Activated CD8-positive, alpha-beta memory T cell treated with anti-CD3 and anti-CD28 coated beads for 36 hours (primary cell): ENCODE measurements at regions not wholly inside any gene's neighbourhood (a gene's known extent, or its start where the extent isn't known, plus 50 kb on each side); places are given as distances from the start of the nearest gene placed in this dataset.

Experiments
- CTCF ChIA-PET: fragments of 350-600 bp; sonication (Branson Sonifier 250); formaldehyde crosslinking; loops from one replicate; lab custom pipeline; 2021; ENCODE audit warnings: antibody characterized with exemption; lab: Charles Lee
- POLR2A ChIA-PET: fragments of 350-600 bp; sonication (Branson Sonifier 250); formaldehyde crosslinking; loops from one replicate; lab custom pipeline; 2021; ENCODE audit warnings: antibody characterized with exemption; lab: Charles Lee

DNA sequence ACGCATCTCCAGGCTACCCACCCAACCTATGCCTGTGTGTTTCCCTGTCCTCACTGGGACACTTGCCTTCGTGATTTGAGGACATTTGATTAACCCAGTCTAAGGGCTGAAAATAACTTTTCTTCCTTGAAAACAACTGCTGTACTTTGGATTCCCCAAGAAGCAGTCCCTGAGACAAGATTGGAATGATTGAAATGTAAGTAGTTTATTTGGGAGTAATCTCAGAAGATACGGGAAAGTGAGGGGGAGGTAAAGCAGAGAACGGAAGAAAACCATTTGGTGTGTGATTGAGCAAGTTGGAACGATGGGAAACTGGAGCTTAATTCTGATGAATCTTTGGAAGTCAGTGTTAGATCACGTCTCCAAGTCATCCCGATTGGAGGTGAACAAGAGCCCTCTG is 143.8 kb upstream of the LMCD1 start:
- CTCF ChIA-PET: interaction anchor here (0.7 kb wide), 1 partner anchor 353 kb away, joined by 3 read pairs; no protein-coding TSS in a partner anchor

GRCh38 chr3:8359133-8359532 is 142.5 kb upstream of the LMCD1 start:
- CTCF ChIA-PET: no interaction called here
- POLR2A ChIA-PET: no interaction called here

More for the DNA sequence above, 143.8 kb upstream of the LMCD1 start:
- POLR2A ChIA-PET: no interaction called here

GRCh38 chr3:8363200-8363599 is 138.4 kb upstream of the LMCD1 start:
- ChIA-PET CTCF (no interaction called here), POLR2A (no interaction called here)

GRCh38 chr3:8365541-8365940 is 136.1 kb upstream of the LMCD1 start:
- CTCF ChIA-PET: interaction anchor here (0.7 kb wide), 1 partner anchor 28 kb away, joined by 4 read pairs; no protein-coding TSS in a partner anchor
- POLR2A ChIA-PET: no interaction called here

DNA sequence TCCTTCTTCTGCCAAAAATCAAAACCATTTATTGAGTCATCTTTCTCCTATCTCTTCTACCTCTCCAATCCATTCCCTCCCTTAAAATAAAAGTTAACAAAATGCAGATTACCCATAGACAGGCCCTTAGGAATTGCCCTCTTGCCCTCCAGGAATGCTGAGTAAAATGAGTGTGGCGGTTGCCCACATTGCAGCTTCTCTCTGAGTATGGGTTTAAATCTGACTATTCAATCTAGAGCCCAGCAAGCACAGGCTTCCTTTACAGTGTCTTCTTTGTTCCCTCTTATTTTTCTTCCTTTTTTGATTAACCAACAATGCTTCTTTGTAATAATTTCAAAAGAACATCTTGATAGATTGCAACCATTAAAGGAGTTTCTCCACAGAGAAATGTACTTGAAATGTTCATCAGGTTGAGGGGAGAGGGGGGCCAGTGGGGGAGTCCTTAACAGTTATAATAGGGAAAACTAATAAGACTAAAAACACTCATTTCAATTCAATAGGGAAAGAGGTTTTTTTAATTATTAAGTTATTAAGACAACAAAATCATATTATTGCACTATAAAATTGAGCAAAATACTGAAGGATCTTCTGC is 135.3 kb upstream of the LMCD1 start:
- ChIA-PET CTCF (no interaction called here), POLR2A (no interaction called here)

- CTCF ChIA-PET: no interaction called here
These were observed 133.0 kb upstream of the LMCD1 start for GRCh38 chr3:8368598-8368997.

GRCh38 chr3:8369638-8370037 is 132.0 kb upstream of the LMCD1 start:
- POLR2A ChIA-PET: no interaction called here
- CTCF ChIA-PET: no interaction called here

More at GRCh38 chr3:8368598-8368997, 133.0 kb upstream of the LMCD1 start:
- POLR2A ChIA-PET: no interaction called here

GRCh38 chr3:8371085-8371551 is 130.5 kb upstream of the LMCD1 start:
- POLR2A ChIA-PET: no interaction called here
- CTCF ChIA-PET: no interaction called here

- CTCF ChIA-PET: no interaction called here
- POLR2A ChIA-PET: no interaction called here
These were observed 129.6 kb upstream of the LMCD1 start for GRCh38 chr3:8371960-8372463.

DNA sequence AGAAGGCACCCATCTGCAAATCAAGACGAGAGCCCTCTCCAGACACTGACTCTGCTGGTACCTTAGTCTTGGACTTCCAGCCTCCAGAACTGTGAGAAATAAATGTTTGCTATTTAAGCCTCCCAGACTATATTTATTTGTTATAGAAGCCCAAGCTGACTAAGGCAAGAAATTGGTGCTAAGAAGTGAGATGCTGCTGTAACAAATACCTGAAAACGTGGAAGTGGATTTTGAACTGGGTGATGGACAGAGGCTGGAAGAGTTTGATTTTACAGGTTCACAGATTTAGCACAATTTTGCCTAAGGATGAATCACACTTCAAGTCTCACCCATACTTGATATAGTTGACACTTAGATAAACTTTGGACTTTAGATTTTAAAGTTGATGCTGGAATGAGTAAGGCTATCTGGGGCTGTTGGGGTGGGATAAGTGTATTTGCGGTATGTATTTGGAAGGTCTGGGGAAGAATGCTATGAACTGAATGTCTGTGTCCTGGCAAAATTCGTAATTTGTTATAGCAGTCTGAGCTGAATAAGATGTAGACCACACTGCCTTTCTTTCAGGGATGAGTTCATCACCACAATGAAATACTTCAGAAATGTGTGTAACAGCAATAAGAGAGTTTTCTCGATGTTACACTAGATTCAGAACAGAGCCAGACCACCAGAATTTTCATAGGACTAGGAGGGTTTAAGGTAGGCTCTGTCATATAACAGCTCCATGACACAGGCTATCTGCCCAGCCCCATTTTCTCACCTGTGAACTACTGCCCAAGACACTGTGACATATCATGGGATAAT is 120.5 kb upstream of the LMCD1 start:
- CTCF ChIA-PET: no interaction called here
- POLR2A ChIA-PET: no interaction called here

DNA sequence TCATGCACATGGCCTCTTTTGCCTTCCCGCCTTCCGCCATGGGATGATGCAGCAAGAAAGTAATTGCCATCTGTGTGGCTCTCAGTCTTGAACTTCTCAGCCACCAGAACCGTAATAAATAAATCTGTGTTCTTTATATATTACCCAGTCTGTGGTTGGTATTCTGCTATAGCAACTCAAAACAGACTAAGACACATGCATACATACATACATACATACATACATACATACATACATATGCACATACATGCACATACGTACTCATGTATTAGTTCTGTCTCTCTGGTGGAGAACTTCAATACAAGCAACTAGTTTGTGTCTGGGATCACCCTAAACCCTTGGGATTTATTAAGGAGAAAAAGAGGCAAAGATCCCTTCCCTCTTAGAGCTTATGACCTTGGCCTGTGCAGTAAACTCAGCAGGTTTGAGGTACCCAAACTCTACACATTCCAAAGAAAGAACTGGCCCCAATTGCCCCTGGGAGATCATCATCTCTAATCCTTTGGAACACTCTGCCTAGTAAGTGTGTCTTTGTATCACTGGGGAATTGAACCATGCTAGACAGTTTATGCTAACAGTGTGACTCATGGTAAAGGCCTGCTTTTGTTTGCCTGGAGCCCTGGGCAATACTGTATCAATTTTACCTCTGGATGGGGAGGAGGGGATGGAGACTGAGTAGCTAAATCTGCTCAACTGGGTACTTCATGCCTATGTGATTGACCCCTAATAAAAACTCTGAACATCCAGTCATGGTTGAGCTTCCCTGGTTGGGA is 115.6 kb upstream of the LMCD1 start:
- CTCF ChIA-PET: no interaction called here
- POLR2A ChIA-PET: no interaction called here

DNA sequence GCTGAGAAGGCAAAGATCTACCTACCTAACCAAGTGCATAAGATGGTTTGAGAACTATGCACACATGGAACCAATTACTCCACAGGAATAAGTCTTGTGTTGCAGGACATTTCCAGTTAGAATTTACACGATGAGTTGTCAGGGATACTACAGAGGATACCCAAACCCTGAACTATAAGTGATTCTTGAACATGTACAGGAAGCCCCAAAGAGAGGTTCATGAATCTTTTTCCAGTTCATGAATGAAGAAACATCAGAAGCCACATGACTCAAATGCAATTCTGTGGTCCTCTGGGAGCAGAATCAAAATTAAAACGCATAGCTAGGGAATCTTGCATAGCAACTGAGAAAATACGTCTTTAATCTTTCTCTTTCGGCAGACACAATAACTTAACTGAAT is 114.1 kb upstream of the LMCD1 start:
- ChIA-PET POLR2A (no interaction called here), CTCF (no interaction called here)

DNA sequence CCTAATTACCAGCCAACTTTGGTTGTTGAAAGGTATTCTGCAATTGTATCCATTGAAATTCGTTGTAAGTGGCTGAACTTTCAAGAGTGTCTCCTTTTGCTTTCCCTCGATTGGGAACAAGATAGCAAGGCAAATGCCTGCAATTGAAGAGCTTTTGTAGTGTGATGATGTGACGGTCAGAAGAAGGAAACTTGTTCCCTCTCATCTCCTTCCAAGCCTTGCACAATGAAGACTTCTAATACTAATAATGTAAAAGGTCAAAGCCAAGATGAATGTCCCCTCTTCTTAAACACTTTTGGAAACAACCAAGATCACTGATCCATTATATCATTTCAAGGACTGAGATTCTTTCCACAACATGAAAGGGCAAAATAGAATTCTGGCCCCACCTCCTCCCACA is 101.9 kb upstream of the LMCD1 start:
- ChIA-PET CTCF (no interaction called here), POLR2A (no interaction called here)

GRCh38 chr3:8400911-8401310 is 100.7 kb upstream of the LMCD1 start:
- CTCF ChIA-PET: no interaction called here

GRCh38 chr3:8403996-8404395 is 97.6 kb upstream of the LMCD1 start:
- ChIA-PET CTCF (no interaction called here), POLR2A (no interaction called here)

More at GRCh38 chr3:8400911-8401310, 100.7 kb upstream of the LMCD1 start:
- POLR2A ChIA-PET: no interaction called here

GRCh38 chr3:8405144-8405543 is 96.5 kb upstream of the LMCD1 start:
- CTCF ChIA-PET: interaction anchor here (1.5 kb wide), 1 partner anchor 12 kb away, joined by 6 read pairs; no protein-coding TSS in a partner anchor
- POLR2A ChIA-PET: no interaction called here

- ChIA-PET CTCF (interaction anchor here (1.5 kb wide), 1 partner anchor 11 kb away, joined by 6 read pairs; no protein-coding TSS in a partner anchor), POLR2A (no interaction called here)
These were observed 95.1 kb upstream of the LMCD1 start for GRCh38 chr3:8406479-8406878.

- ChIA-PET CTCF (no interaction called here), POLR2A (no interaction called here)
These were observed 88.2 kb upstream of the LMCD1 start for GRCh38 chr3:8413337-8413926.

DNA sequence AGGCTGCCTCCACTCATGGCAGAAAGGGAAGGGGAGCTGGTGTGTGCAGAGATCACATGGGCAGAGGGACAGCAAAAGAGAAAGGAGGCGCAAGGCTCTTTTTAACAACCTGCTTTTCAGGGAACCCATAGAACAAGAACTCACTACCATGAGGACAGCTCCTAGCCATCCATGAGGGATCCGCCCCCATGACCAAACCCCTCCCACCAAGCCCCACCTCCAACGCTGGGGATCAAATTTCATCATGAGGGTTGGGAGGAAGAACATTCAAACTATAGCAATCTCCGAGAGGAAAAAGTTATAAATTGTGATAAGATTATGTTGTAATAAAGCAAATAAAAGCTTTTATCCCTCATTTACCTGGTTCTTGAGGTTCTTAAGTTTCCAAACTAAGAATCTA is 84.7 kb upstream of the LMCD1 start:
- ChIA-PET CTCF (interaction anchor here (0.8 to 4.8 kb wide), 5 partner anchors 11 to 177 kb away, joined by 3 to 21 read pairs (median 6); no protein-coding TSS in a partner anchor), POLR2A (no interaction called here)
